ENCODE measurements at regions not wholly inside any gene's neighbourhood (a gene's known extent, or its start where the extent isn't known, plus 50 kb on each side); places are given as distances from the start of the nearest gene placed in this dataset.
"Not testable (repeated sequence)": the region's sequence is repeated elsewhere in the genome, so short reads cannot be mapped to it uniquely, and the experiment has no call there.

- no peaks in the 10 kb centered on the region for H3K27me3 ChIP-seq
- DNase-seq: peak; percentile 1
- no peaks in the 10 kb centered on the region for H3K36me3 ChIP-seq
- H3K27ac ChIP-seq: peak overlapping the region in 2 of 4 donors; percentile 84 to 86
- TF ChIP-seq POLR2AphosphoS5 (IDR thresholded peaks at IDR 0.05): no peak
- TF ChIP-seq CTCF (IDR thresholded peaks at IDR 0.05): no peak
- TF ChIP-seq EP300 (IDR thresholded peaks at IDR 0.05; ENCODE audit: low read depth): no peak
- no peak for TF ChIP-seq POLR2A (IDR thresholded peaks at IDR 0.05)
- H3K9me3 ChIP-seq: no peaks in the 10 kb centered on the region
- in situ Hi-C loops (cut with MboI; ENCODE audit: low pct_ligation_motif_present in 1 of 4, low pct_unique_long_range_greater_than_20kb in 1 of 4, low sequenced_read_pairs in 3 of 4) (no loop called here), intact Hi-C loops (cut with DNase I; ENCODE audit: low total_unique reads) (no loop called here)
- peaks cover 5 to 20% (median 9%) of the 10 kb centered on the region in 4 donors for H3K4me1 ChIP-seq
- WGBS, 2 donors (ENCODE audit: low coverage in 1 of 2): 75 to 93% methylated on average over 4 of the region's 4 CpGs
- no peak overlapping the region for H3K4me3 ChIP-seq
Observed at GRCh38 chr16:29198231-29198630, 208.3 kb downstream of the NPIPB11 start.

- H3K27me3 ChIP-seq; intact Hi-C loops (cut with DNase I; ENCODE audit: low total_unique reads); H3K36me3 ChIP-seq; H3K4me3 ChIP-seq; H3K9me3 ChIP-seq; in situ Hi-C loops (cut with MboI; ENCODE audit: low pct_ligation_motif_present in 1 of 4, low pct_unique_long_range_greater_than_20kb in 1 of 4, low sequenced_read_pairs in 3 of 4); H3K27ac ChIP-seq; DNase-seq: not testable (repeated sequence)
- H3K4me1 ChIP-seq: peaks cover 0 to 15% (median 6%) of the 10 kb centered on the region in 4 donors
- WGBS, 2 donors (ENCODE audit: low coverage in 1 of 2): 78 to 97% methylated on average over 4 to 5 of the region's 5 CpGs
Observed at GRCh38 chr16:29197494-29198100, 208.9 kb downstream of the NPIPB11 start.

- DNase-seq; H3K36me3 ChIP-seq; H3K9me3 ChIP-seq; in situ Hi-C loops (cut with MboI; ENCODE audit: low pct_ligation_motif_present in 1 of 4, low pct_unique_long_range_greater_than_20kb in 1 of 4, low sequenced_read_pairs in 3 of 4); H3K27ac ChIP-seq; intact Hi-C loops (cut with DNase I; ENCODE audit: low total_unique reads); H3K27me3 ChIP-seq; H3K4me3 ChIP-seq: not testable (repeated sequence)
- H3K4me1 ChIP-seq: peaks cover 0 to 15% (median 6%) of the 10 kb centered on the region in 4 donors
- WGBS, 2 donors (ENCODE audit: low coverage in 1 of 2): 95 to 100% methylated on average over 1 of the region's 1 CpG
Observed at GRCh38 chr16:29196746-29197145, 209.8 kb downstream of the NPIPB11 start.

GRCh38 chr16:29195116-29195872 is 210.4 kb downstream of the LAT start:
- H3K36me3 ChIP-seq; H3K4me3 ChIP-seq; H3K9me3 ChIP-seq; intact Hi-C loops (cut with DNase I; ENCODE audit: low total_unique reads); in situ Hi-C loops (cut with MboI; ENCODE audit: low pct_ligation_motif_present in 1 of 4, low pct_unique_long_range_greater_than_20kb in 1 of 4, low sequenced_read_pairs in 3 of 4); H3K27me3 ChIP-seq: not testable (repeated sequence)
- 70 to 77% methylated on average over 8 to 19 of the region's 19 CpGs for WGBS, 2 donors (ENCODE audit: low coverage in 1 of 2)
- H3K27ac ChIP-seq: peak overlapping the region in 3 of 4 donors; percentile 14 to 63 (median 57)
- DNase-seq: peak; percentile 19
- peaks cover 0 to 11% (median 6%) of the 10 kb centered on the region in 4 donors for H3K4me1 ChIP-seq
- peak in 2 of 3 donors; percentile 13 to 63 for TF ChIP-seq POLR2AphosphoS5 (IDR thresholded peaks at IDR 0.05)

GRCh38 chr16:29194185-29194844 is 209.5 kb downstream of the LAT start:
- intact Hi-C loops (cut with DNase I; ENCODE audit: low total_unique reads): not testable (repeated sequence)
- peak overlapping the region in 3 of 4 donors; percentile 14 to 63 (median 57) for H3K27ac ChIP-seq

GRCh38 chr16:29193634-29194033 is 208.8 kb downstream of the LAT start:
- H3K27ac ChIP-seq: peak overlapping the region in 2 of 4 donors; percentile 10 to 58
- in situ Hi-C loops (cut with MboI; ENCODE audit: low pct_ligation_motif_present in 1 of 4, low pct_unique_long_range_greater_than_20kb in 1 of 4, low sequenced_read_pairs in 3 of 4): not testable (repeated sequence)
- WGBS, 2 donors (ENCODE audit: low coverage in 1 of 2): 66 to 83% methylated on average over 10 to 13 of the region's 13 CpGs

More at GRCh38 chr16:29194185-29194844, 209.5 kb downstream of the LAT start:
- H3K36me3 ChIP-seq; H3K9me3 ChIP-seq; H3K4me1 ChIP-seq; in situ Hi-C loops (cut with MboI; ENCODE audit: low pct_ligation_motif_present in 1 of 4, low pct_unique_long_range_greater_than_20kb in 1 of 4, low sequenced_read_pairs in 3 of 4); H3K27me3 ChIP-seq; DNase-seq; H3K4me3 ChIP-seq: not testable (repeated sequence)
- 86 to 96% methylated on average over 4 to 8 of the region's 21 CpGs for WGBS, 2 donors (ENCODE audit: low coverage in 1 of 2)

GRCh38 chr16:29193248-29193574 is 208.4 kb downstream of the LAT start:
- H3K27me3 ChIP-seq; intact Hi-C loops (cut with DNase I; ENCODE audit: low total_unique reads); H3K9me3 ChIP-seq; in situ Hi-C loops (cut with MboI; ENCODE audit: low pct_ligation_motif_present in 1 of 4, low pct_unique_long_range_greater_than_20kb in 1 of 4, low sequenced_read_pairs in 3 of 4); H3K4me3 ChIP-seq; H3K4me1 ChIP-seq; H3K36me3 ChIP-seq: not testable (repeated sequence)
- DNase-seq: peak; percentile 3
- 91 to 96% methylated on average over 5 to 14 of the region's 14 CpGs for WGBS, 2 donors (ENCODE audit: low coverage in 1 of 2)
- peak overlapping the region in 2 of 4 donors; percentile 10 to 58 for H3K27ac ChIP-seq

More at GRCh38 chr16:29193634-29194033, 208.8 kb downstream of the LAT start:
- H3K4me1 ChIP-seq; H3K9me3 ChIP-seq; H3K27me3 ChIP-seq; intact Hi-C loops (cut with DNase I; ENCODE audit: low total_unique reads); H3K36me3 ChIP-seq; H3K4me3 ChIP-seq: not testable (repeated sequence)
- DNase-seq: peak; percentile 6

Data from transverse colon (tissue), 4 donors.